Midbrain (tissue), 1 donor: ENCODE measurements at regions not wholly inside any gene's neighbourhood (a gene's known extent, or its start where the extent isn't known, plus 50 kb on each side); places are given as distances from the start of the nearest gene placed in this dataset.

Experiments
- DNase-seq: peaks from one replicate; lab custom pipeline; 2025; lab: John Stamatoyannopoulos, UW

DNA sequence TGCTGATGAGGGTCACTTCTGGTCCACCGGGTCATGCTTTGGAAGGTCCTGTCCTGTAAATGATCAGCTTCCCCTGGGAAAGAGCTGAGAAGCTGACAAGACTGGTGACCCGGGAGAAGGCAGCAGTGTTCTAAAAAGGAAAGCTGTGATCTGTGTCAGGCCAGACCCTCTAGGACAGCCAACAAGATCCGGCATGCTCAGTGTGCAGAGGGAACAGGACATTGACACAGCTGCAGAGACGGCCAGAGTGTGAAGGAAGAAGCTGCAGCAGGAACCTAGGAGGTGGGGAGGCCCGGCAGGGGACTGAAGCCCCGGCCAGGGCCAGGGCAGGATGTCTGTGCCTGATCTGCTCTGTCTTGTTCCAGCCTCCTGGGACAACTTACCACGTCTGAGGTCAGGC lies 372.7 kb upstream of the ID2 start:
- no peak for DNase-seq

DNA sequence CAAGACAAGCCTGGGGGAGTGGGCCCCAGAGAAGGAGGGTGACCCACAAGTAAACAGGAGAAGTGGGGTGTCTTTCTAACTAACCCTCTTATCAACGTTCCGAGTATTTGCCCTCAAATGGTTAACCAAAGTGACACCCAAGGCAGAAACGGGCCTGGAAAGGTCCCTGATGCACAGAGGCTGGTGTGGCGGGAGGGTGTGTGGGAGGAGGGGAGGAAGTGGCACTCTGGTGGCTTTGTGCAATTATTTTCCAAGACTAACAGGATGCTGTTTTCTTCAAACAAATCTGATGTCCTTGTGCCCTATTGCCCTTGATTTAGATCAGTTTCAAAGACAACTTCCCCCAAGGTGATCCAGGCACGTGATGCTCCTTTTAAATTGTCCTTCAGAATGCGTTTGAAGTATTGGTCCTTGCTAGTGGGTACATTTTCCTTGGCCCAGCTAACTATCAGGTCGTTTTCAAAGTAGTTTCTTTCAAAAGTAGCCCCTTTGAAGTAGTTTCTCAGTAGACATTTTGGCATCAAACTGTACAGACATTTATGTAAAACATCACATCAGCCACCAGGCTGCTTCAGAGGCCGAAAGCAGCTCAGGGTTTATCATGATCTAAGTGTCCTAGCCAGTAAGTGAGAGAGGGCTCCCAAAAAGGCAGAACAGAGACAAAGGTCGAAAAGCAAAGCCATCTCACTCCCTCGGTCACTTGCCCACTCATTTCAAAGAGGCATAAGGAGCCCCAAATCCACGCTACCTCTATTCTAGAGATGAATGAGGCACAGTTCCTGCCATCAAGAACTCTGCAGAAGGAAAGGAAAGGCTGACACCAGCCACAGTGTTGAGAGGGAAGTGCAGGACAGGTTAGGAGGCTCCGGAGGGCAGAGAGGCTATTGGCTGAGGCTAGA lies 371.1 kb upstream of the ID2 start:
- DNase-seq = no peak

DNA sequence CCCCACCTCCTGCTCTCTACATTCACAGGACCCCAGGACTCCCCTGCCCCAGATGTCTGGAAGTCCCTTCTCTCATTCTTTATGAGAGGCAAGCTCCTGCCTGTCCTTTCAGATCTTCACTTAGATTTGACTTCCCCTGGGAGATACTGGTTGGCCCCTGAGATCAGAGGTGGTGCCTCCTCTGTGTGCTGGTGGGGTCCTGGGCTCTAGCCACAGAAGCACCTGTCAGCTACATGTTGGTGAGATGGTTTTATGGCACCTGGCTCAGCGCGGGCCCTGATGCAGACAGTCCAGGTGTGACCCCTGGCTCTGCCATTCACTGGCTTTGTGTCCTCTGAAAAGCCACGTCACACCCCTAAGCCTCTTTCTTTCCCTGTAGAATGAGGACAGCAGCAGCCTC lies 369.6 kb upstream of the ID2 start:
- no peak for DNase-seq

DNA sequence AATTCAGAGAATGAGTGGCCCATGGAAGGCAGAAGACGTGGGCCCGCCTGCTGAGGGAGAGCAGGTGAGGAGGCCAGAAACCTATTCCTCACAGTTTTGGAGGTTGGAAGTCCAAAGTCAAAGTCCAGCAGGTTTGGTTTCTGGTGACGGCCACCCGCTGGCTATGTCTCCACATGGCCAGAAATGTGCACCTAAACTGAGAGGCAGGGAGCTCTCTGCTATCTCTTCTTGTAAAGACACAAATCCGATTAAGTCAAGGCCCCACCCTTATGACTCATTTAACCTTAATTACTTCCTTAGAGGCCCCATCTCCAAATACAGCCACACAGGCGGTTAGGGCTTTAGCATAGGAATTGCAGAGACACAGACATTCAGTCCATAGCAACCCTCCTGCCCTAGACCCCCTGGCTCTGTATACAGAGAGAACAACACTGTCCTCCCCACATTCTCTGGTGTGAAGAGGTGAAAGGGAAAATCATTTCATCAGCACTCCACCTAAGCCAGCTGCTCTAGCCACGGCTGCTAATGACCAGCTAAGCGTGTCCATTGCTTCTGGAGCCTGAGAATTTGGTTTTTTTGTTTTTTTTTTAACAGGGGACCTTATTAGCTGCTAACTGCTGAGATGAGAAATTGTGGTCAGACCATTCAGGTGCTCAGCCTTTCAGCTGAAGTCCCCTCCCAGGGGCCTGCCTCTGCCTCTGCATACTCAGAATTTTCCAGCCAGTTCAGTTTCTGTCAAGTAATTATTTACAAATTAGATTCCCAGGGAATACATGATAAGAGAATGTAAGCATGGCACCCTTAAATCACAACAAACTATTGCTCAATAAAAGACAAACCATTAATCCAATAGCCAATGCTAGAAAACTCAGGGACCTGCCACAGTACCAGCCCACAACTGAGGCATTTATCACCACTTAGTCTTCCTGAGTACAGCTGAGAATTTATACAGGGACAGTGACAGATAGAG lies 368.7 kb upstream of the ID2 start:
- no peak for DNase-seq

DNA sequence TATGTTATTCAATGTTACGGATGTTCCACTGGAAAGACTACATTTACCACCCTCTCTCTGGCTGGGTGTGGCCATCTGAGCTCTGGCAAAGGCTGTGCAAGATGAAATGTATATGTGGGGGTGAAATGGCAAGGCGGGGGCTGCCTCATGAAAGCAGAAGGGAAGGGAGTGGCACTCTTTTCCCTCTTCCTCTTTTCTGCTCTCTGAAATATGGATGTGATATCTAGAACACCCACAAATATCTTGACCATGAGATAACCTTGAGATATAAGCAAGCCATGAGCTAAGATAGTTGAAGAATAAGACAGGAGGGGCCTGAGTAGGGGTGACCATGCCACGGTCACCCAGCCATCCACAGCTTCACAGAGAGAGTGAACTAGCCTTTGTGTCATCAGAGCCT lies 367.8 kb upstream of the ID2 start:
- DNase-seq = no peak

DNA sequence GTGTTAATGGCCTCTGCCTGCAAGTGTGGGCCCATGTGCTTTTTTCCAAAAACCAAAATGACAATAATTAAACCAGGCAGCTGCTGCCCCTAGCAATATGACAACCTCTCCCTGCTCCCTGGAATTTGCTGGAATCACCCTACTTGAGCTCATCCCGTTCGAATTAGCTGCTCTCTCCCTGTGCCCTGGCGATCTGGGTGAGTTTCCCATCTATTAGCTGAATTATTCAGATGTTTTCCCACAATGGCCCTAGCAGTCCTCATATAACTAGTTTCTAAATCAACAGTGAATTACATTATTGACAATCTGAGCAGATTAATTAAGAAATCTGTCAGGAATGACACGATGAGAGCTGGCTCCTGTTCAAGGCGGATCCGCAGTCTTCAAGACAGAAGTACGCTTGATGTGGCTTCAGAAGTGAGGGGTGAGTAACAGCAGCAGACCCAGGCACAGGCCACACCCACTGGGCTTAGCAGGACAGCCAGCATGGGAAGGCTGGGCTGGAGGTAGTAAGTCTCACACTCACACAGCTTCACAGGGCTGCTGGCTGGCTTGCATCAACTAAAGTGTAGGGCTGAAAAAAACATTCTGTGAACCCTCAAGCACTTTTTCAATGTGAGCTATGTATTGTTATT lies 366.2 kb upstream of the ID2 start:
- DNase-seq = no peak

DNA sequence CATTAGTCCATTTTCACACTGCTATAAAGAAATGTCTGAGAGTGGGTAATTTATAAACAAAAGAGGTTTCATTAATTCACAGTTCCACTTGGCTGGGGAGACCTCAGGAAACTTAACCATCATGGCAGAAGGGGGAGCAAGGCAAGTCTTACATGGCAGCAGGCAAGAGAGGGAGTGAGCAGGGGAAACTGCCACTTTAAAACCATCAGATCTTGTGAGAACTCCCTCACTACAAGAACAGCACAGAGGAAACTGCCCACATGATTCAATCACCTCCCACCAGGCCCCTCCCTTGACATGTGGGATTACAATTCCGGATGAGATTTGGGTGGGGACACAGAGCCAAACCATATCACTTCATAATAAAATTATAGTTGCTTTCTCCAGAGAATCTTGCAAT lies 365.5 kb upstream of the ID2 start:
- DNase-seq = no peak

DNA sequence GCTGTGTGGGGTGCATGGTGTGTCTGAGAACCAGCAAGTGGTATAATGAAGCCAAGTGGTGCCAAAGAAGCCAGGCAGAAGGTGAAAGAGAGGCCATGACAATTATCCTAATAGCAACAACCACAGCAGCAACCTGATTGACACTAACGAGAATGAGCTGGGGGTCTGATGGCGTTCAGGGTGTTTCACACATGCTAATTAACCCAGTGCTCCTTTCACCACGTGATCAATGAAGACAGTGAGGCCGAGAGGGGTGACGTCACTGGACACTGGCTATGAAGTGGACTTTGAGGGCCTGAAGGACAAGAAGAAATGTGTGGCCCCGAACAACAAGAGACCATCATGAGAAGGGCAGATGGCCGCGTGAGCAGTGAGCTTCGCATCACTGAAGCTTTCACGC lies 364.4 kb upstream of the ID2 start:
- no peak for DNase-seq

DNA sequence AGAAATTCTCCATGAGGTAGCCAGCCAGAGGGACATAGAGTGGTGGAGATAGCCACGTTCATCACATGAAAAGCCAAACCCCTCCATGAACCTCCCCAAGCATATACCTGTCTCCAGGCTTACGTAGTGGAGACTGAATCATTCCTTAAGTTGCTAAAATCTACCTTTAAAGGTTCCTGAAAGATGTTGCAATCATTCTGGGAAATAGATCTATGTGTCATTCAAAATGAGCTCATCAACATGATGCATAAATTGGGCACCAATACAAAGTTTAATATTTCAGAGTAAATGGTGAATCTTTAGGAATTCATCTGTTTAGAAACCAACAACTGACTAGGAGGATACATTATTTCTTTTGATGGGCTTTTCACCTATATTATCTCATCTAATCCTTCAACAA lies 362.6 kb upstream of the ID2 start:
- no peak for DNase-seq

DNA sequence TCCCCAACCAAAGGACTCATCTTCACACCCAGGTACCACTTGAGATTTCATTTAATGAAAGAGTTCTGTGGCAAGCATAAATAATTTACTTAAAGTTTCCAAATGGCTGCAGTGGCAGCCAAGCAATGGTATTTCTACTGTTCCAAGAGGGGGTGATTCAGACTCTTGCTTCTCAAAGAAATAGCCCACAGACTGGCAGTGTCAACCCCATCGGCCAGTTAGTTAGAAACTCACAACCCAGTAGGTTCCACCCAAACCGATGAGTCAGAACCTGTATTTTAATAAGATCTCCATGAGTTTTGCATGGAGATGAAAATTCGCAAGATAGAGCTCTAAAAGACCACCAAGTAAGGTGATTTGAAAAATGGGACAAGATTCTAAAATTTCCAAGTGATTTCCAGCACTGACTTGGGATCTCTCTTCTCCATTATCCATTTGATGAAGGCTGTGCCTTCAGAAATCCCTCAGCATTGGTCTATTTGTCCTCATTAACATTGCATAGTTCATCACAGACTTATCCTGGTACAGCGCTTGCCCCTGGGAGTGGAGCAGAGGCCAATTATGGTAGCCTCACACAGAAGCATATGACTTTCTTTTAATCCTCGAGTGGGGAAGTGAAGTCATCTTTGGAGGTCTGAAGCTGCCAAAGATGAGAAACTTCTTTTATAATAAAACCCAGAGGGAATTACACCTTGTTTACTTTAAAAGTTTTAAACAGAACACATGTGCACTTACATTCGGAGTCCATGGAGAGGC lies 361.4 kb upstream of the ID2 start:
- no peak for DNase-seq

DNA sequence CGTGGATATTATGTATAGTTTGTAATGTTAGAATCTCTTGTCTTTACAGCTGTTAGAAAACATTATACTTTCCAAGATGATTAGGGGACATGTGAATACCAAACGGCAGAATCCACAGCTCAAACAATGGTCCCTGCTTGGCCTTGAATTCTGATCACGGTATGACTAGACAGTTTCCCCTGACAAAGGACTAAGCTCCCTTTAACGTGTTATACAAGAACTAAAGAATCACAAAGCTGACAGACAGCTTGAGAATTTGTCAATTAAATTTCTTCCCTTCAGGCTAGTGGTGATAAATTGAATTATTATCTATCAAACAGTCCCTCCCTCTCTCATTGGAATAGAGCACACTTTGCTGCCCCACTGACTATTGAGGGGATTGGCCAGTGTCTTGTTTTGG lies 359.2 kb upstream of the ID2 start:
- no peak for DNase-seq

DNA sequence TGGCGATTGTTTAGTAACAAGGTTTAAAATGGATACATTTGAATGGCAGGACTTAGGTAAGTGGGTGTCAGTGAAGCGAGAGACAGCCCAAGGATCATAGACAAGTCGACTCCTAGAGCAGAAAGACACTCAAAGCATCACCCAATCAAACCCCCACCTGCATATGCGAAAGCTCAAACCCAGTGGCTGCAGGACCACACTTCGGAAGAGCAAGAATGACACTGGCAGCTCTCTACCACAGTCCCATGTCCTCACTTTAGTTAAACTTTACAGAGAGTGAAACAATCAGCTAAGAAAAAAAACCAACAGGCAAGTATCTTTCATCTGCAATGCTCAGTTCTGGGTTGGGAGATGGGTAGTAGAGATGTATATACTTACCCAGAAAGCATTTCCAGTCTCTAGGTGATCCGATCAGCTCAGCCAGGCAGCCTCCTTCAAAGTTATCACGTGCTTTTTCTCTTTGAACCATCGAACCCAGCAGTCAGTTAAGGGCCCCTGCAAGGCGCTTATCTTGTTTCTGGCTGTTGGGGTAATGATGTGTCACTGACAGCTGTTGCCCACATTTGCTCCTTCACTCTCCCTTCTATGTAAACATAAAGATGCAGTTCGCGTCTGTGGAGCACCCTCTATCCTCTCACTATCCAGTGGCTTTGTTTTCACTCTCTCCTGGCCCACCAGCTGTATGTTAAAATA lies 357.5 kb upstream of the ID2 start:
- no peak for DNase-seq

DNA sequence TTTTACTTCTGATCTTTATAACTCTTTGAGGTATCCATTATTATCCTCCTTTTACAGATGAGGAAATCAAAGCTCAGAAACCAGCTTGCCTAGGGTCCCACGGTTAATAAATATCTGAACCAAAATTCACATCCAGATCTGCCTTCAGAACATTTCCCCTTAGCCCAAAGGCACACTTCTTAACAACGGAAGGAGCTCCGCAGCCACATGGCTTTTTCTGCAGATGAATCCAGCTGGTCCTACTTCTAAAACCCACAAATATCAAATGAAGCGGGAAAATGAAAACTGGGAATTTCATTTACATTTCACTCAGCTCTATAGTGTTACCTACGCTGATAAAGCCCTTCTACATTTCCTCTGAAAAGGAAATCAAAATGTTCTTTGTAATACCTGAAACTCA lies 357.0 kb upstream of the ID2 start:
- no peak for DNase-seq

DNA sequence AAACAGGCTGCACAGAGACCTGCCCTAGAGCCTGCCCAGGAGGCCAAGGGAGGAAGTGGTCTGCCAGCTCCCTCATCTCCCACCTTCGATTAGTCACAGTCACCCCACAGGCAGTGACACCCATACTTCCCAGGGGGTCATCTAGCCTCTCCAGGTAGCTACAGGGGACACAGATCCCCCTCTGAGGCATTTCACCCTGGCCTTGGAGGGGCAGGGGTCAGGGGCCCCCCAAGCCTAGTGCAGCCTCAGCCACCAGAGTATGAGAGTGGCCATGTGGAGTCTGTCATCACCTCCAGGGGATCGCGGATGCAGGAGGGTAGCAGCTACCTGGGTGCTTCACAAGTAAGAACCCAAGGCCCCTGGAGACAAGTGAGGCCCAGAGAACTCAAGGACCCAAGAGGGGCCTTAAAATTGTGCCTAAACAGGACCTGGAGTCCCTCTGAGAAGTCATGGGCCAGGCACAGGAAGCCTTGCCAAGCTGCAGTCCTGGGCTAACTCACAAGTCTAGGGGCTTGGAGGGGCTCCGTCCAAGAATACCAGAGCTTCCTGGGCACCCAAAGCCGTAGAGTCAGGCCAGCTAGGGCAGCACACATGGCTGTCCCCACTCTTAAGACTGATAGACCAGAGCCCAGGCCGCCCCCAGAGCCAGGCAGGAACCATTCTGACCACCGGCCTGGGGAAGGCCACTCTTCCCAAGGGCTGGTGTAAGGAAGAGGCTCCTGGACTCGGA lies 354.3 kb upstream of the ID2 start:
- DNase-seq = no peak

DNA sequence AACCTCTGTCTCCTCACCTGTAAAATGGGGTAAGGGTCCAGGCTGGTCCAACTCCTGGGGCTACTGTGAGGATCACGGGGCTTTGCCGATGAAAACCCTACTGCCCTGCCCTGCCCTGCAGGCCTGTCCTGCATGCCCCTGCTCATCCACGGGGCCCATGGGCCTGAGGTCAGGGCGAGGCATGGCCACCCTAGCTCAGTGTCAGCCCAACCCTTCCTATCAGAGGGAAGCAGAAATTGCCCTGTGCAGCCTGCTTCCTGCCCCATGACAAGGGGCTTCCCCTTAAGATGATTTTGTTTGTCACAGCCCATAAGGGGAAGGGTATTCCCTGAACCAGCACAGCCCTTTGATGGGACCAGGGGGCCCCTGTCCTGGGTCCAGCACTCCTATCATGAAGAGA lies 353.6 kb upstream of the ID2 start:
- DNase-seq = no peak

DNA sequence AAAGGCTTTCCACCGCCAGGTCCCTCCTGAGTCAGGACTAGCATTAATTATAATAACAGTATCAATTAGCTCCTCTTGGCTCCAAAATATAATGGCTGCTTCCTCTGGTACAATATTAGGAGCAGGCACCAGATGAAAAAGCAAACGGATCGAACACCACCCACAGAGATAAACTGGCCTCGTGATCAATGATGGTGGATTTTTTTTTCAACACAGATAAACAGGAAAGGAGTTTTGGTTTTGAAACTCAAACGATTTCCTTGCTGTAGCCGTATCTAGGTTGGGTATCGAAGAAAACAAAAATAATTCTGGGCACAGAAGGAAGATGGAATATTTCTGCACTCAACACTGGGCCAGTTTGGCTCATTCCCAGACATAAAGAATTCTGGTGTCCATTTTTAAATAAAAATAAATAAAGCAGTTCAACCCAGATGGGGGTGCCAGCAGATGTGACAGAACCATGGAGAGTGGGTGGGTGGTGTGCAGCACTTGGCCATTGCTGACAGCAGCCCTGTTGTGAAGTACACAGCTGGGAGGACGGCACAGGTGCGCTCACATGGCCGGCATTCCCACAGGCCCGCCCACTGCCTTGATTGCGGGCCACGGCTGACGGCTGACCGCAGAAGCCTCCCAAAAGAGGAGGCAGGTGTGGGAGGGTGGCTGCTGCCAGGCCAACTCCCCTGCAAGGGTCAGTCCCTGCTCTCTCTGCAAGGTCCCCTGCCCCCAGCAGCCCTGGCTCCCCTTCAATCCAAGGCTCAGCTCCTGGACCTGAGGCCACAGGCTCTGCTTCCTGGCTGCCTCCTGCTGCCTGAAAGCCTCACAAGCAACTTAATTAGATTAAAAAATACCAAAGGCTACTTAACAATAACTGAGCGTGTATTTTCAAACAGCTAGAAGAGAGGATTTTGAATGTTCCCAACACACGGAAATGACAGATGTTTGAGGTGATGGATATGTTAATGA lies 351.9 kb upstream of the ID2 start:
- no peak for DNase-seq

DNA sequence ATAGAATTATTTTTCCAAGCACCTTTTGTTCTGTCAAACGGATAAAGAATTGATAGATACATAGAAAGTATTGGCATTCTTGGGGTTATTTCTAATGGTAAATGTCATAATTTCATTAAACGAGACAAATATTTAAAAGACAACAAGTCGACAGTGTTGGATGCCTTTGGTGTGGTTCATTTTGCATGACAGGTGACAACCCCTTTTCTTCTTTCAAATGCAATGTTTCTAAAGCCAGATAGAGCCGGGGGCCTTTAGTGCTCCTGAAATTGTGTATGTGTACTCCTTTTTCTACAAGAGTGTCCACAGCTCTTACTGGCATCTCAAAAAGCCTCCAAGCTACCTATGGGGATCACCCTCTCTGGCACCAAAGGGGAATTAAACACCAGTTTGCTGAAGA lies 350.8 kb upstream of the ID2 start:
- no peak for DNase-seq

DNA sequence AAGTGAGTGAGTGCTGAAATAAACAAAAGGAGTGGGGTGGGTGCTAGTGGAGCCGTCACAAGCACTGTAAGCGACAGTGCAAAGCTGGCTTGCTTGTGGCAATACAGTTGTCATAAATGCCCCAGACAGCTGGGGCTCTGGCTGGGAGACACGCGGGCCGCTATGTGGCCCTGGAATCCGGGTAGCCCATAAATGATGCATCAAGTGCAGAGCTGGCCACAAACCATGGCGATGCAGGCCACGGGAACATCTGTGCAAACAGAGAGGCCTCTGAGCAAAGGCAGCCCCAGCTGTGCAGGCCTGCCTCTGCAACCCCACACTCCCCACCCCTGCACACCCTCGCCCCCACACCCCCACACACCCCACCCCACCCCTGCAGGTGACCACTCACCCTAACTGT lies 349.2 kb upstream of the ID2 start:
- DNase-seq = no peak

DNA sequence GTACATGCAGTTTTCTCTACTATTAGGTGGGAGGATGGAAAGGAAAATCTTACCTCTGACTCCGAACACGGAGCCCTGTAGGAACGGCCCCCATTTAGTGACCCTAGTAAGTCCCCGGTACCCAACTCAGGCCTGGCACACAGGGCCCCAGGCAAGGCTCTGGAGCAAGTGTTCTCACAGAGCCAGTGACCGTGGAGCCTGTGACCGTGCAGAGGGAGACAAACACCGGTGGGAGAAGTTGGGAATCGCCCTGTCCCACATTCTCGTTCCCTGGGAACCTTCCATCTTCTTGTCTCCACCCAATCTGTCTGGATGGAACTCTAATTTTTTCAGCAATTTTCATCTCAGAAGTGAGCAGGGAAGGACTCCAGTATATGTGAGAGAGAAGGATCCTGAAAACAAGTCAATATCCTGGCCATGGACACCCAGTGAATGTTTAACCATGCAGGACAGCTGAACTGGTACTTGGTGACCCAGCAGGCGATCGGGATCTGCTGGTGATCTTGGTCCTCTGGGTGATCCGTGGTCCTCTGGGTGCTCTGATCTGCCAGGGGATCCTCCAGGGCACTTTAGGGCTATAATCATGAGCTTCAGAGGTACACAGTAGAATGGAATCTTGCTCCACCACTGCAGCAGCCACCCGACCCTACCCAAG lies 348.6 kb upstream of the ID2 start:
- DNase-seq = no peak
